Neural cell (in vitro differentiated cells): ENCODE measurements at regions not wholly inside any gene's neighbourhood (a gene's known extent, or its start where the extent isn't known, plus 50 kb on each side); places are given as distances from the start of the nearest gene placed in this dataset.

Source experiments
- H2AFZ ChIP-seq: fragments of 200-600, 300-800 bp; sonication (generic), shearing (Covaris generic); 2 replicates; pipeline ENCODE4 v1.6.0; 2014; ENCODE audit warnings: low read depth, mild to moderate bottlenecking, antibody characterized with exemption, low read length, moderate library complexity
- H3F3A ChIP-seq: fragments of 200-600 bp; shearing (Covaris generic); 2 replicates; pipeline ENCODE4 v1.6.1; 2016; ENCODE audit warnings: mild to moderate bottlenecking, moderate library complexity, mixed read lengths, antibody characterized with exemption, low read length; ENCODE audit not compliant: insufficient read depth, poor library complexity, severe bottlenecking
- H3K27ac ChIP-seq: fragments of 200-600, 300-800 bp; sonication (generic), shearing (Covaris generic); 2 replicates; pipeline ENCODE4 v1.5.1; 2014; ENCODE audit warnings: mild to moderate bottlenecking, low read length, moderate library complexity
- H3K27me3 ChIP-seq: fragments of 300-800, 200-600 bp; sonication (generic), shearing (Covaris generic); 2 replicates; pipeline ENCODE4 v1.6.0; 2014; ENCODE audit warnings: mild to moderate bottlenecking, low read depth, low read length, moderate library complexity; ENCODE audit not compliant: insufficient read depth
- H3K36me3 ChIP-seq: fragments of 300-800, 200-600 bp; sonication (generic), shearing (Covaris generic); 2 replicates; pipeline ENCODE4 v1.5.1; 2014; ENCODE audit warnings: mild to moderate bottlenecking, antibody characterized with exemption, low read length, moderate library complexity; ENCODE audit not compliant: insufficient read depth
- H3K4me2 ChIP-seq: fragments of 300-800, 200-600 bp; sonication (generic), shearing (Covaris generic); 2 replicates; pipeline ENCODE4 v1.6.0; 2014; ENCODE audit warnings: mild to moderate bottlenecking, low read length
- H3K4me3 ChIP-seq: fragments of 300-800, 200-600 bp; sonication (generic), shearing (Covaris generic); 2 replicates; pipeline ENCODE4 v1.5.1; 2014; ENCODE audit warnings: mild to moderate bottlenecking, low read length, moderate library complexity
- H3K79me2 ChIP-seq: fragments of 200-600 bp; shearing (Covaris generic); replicated peaks from 2 replicates; pipeline ENCODE4 v1.6.0; 2014; ENCODE audit warnings: mild to moderate bottlenecking, low read length, moderate library complexity; ENCODE audit not compliant: insufficient read depth
- H3K9ac ChIP-seq: fragments of 300-800, 200-600 bp; sonication (generic), shearing (Covaris generic); 2 replicates; pipeline ENCODE4 v1.6.1; 2016; ENCODE audit warnings: mild to moderate bottlenecking, low read length, mixed read lengths
- H3K9me2 ChIP-seq: fragments of 200-600 bp; shearing (Covaris generic); 2 replicates; pipeline ENCODE4 v1.6.1; 2016; ENCODE audit warnings: mild to moderate bottlenecking, low read length, mixed read lengths; ENCODE audit not compliant: insufficient read depth
- H3K9me3 ChIP-seq: fragments of 200-600, 300-800 bp; sonication (generic), shearing (Covaris generic); 2 replicates; pipeline ENCODE4 v1.6.1; 2016; ENCODE audit warnings: mild to moderate bottlenecking, mixed run types, low read length, moderate library complexity, mixed read lengths
- H4K20me1 ChIP-seq: fragments of 200-600 bp; shearing (Covaris generic); 2 replicates; pipeline ENCODE4 v1.6.1; 2016; ENCODE audit warnings: mild to moderate bottlenecking, mixed run types; ENCODE audit not compliant: insufficient read depth
- CTCF ChIP-seq: fragments of 450-650 bp; IDR thresholded peaks from 2 replicates; pipeline ENCODE4 v1.5.1; 2014; ENCODE audit warnings: antibody characterized with exemption, mild to moderate bottlenecking, moderate library complexity; ENCODE audit not compliant: poor library complexity, severe bottlenecking
- EP300 ChIP-seq: fragments of 450-650 bp; conservative IDR thresholded peaks from 2 replicates; pipeline ENCODE4 v1.6.1; 2014; ENCODE audit warnings: antibody characterized with exemption, mild to moderate bottlenecking, moderate library complexity; ENCODE audit not compliant: poor library complexity, severe bottlenecking
- EZH2 ChIP-seq: fragments of 200-600, 300-800 bp; shearing (Covaris generic), sonication (generic); IDR thresholded peaks from 2 replicates; pipeline ENCODE4 v1.6.1; 2014; ENCODE audit warnings: antibody characterized with exemption, low read length, borderline replicate concordance, mild to moderate bottlenecking; ENCODE audit not compliant: insufficient read depth, poor library complexity, severe bottlenecking
- MXI1 ChIP-seq: fragments of 450-650 bp; conservative IDR thresholded peaks from 2 replicates; pipeline ENCODE4 v1.6.1; 2014; ENCODE audit warnings: antibody characterized with exemption, mild to moderate bottlenecking; ENCODE audit not compliant: poor library complexity, severe bottlenecking
- POLR2AphosphoS5 ChIP-seq: IDR thresholded peaks from 2 replicates; pipeline ENCODE4 v1.6.1; 2012
- RAD21 ChIP-seq: fragments of 450-650 bp; conservative IDR thresholded peaks from 2 replicates; pipeline ENCODE4 v1.6.1; 2014; ENCODE audit warnings: antibody characterized with exemption, mild to moderate bottlenecking, moderate library complexity
- REST ChIP-seq: IDR thresholded peaks from 2 replicates; pipeline ENCODE4 v1.6.1; 2012; ENCODE audit warnings: borderline replicate concordance
- SMC3 ChIP-seq: fragments of 450-650 bp; conservative IDR thresholded peaks from 2 replicates; pipeline ENCODE4 v1.6.1; 2014; ENCODE audit warnings: antibody characterized with exemption, mild to moderate bottlenecking, moderate library complexity; ENCODE audit not compliant: poor library complexity
- TAF1 ChIP-seq: IDR thresholded peaks from 2 replicates; pipeline ENCODE4 v1.6.1; 2012; ENCODE audit warnings: low read depth

GRCh38 chr16:73265124-73265837 lies 217.4 kb upstream of the ZFHX3 start:
- H3K27me3 ChIP-seq: no peaks in the 10 kb centered on the region

GRCh38 chr16:73262931-73263330 lies 215.0 kb upstream of the ZFHX3 start:
- Histone ChIP-seq H3K4me3 (no peak overlapping the region), H3K27me3 (no peaks in the 10 kb centered on the region), H2AFZ (no peak overlapping the region), H3K27ac (no peak overlapping the region), H4K20me1 (no peaks in the 10 kb centered on the region), H3K9me3 (no peaks in the 10 kb centered on the region), H3K79me2 (no peaks in the 10 kb centered on the region), H3F3A (no peaks in the 10 kb centered on the region), H3K9me2 (no peaks in the 10 kb centered on the region), H3K4me2 (no peak overlapping the region), H3K36me3 (no peaks in the 10 kb centered on the region), H3K9ac (no peak overlapping the region)
- TF ChIP-seq POLR2AphosphoS5 (no peak), EZH2 (no peak), RAD21 (no peak), REST (no peak), SMC3 (no peak), EP300 (no peak), TAF1 (no peak), MXI1 (no peak)

More at GRCh38 chr16:73265124-73265837, 217.4 kb upstream of the ZFHX3 start:
- Histone ChIP-seq H3K36me3 (no peaks in the 10 kb centered on the region), H3K27ac (no peak overlapping the region), H3F3A (no peaks in the 10 kb centered on the region), H3K9ac (no peak overlapping the region), H3K4me2 (no peak overlapping the region), H3K9me3 (no peaks in the 10 kb centered on the region), H3K9me2 (no peaks in the 10 kb centered on the region), H3K4me3 (no peak overlapping the region), H4K20me1 (no peaks in the 10 kb centered on the region), H2AFZ (no peak overlapping the region), H3K79me2 (no peaks in the 10 kb centered on the region)
- no peak for TF ChIP-seq SMC3
- no peak for TF ChIP-seq MXI1
- TF ChIP-seq RAD21: no peak
- no peak for TF ChIP-seq TAF1
- no peak for TF ChIP-seq POLR2AphosphoS5
- TF ChIP-seq EP300: no peak
- TF ChIP-seq EZH2: no peak
- no peak for TF ChIP-seq REST
- TF ChIP-seq CTCF: no peak
